Endothelial cell (in vitro differentiated cells): ENCODE measurements at regions not wholly inside any gene's neighbourhood (a gene's known extent, or its start where the extent isn't known, plus 50 kb on each side); places are given as distances from the start of the nearest gene placed in this dataset.
A peak's percentile ranks its signal among the peaks of the same experiment; 100 is the strongest.
"Not testable (repeated sequence)": the region's sequence is repeated elsewhere in the genome, so short reads cannot be mapped to it uniquely, and the experiment has no call there.

Experiments used
- DNase-seq: peaks from one replicate; pipeline ENCODE4 v3.0.0; 2021; ENCODE audit warnings: low spot score
- H3K27ac Mint-ChIP-seq: one replicate; pipeline ENCODE4 v1.8.0; 2021; ENCODE audit warnings: mixed read lengths, inconsistent platforms; ENCODE audit not compliant: unreplicated experiment
- H3K27me3 Mint-ChIP-seq: one replicate; pipeline ENCODE4 v1.8.0; 2021; ENCODE audit warnings: mild to moderate bottlenecking, moderate library complexity, mixed read lengths, inconsistent platforms; ENCODE audit not compliant: unreplicated experiment
- H3K36me3 Mint-ChIP-seq: one replicate; pipeline ENCODE4 v1.8.0; 2021; ENCODE audit warnings: mild to moderate bottlenecking, low read depth, mixed read lengths, inconsistent platforms; ENCODE audit not compliant: unreplicated experiment
- H3K4me1 Mint-ChIP-seq: one replicate; pipeline ENCODE4 v1.8.0; 2021; ENCODE audit warnings: mild to moderate bottlenecking, mixed read lengths, inconsistent platforms; ENCODE audit not compliant: unreplicated experiment
- H3K4me3 Mint-ChIP-seq: one replicate; pipeline ENCODE4 v1.8.0; 2021; ENCODE audit warnings: mild to moderate bottlenecking, mixed read lengths, inconsistent platforms; ENCODE audit not compliant: unreplicated experiment
- H3K9me3 Mint-ChIP-seq: one replicate; pipeline ENCODE4 v1.8.0; 2021; ENCODE audit warnings: mixed read lengths, inconsistent platforms; ENCODE audit not compliant: unreplicated experiment

- not testable (repeated sequence) for H3K27me3 Mint-ChIP-seq, H3K9me3 Mint-ChIP-seq, H3K4me3 Mint-ChIP-seq, H3K27ac Mint-ChIP-seq, H3K36me3 Mint-ChIP-seq, H3K4me1 Mint-ChIP-seq, DNase-seq
Observed at GRCh38 chr9:42550789-42551357, 367.4 kb downstream of the SPATA31A6 start.

GRCh38 chr9:42568530-42568929 is 385.1 kb downstream of the SPATA31A6 start:
- not testable (repeated sequence) for H3K27ac Mint-ChIP-seq, H3K4me3 Mint-ChIP-seq, H3K27me3 Mint-ChIP-seq, H3K4me1 Mint-ChIP-seq, H3K9me3 Mint-ChIP-seq, H3K36me3 Mint-ChIP-seq
- peak; percentile 2 for DNase-seq

- not testable (repeated sequence) for H3K4me1 Mint-ChIP-seq, H3K27me3 Mint-ChIP-seq, H3K27ac Mint-ChIP-seq, H3K36me3 Mint-ChIP-seq, DNase-seq, H3K4me3 Mint-ChIP-seq, H3K9me3 Mint-ChIP-seq
Observed at GRCh38 chr9:42568942-42569556, 385.6 kb downstream of the SPATA31A6 start.

- H3K27me3 Mint-ChIP-seq, H3K27ac Mint-ChIP-seq, H3K9me3 Mint-ChIP-seq, DNase-seq, H3K4me1 Mint-ChIP-seq, H3K36me3 Mint-ChIP-seq, H3K4me3 Mint-ChIP-seq: not testable (repeated sequence)
Observed at GRCh38 chr9:42577851-42578250, 394.4 kb downstream of the SPATA31A6 start.
